Muscle layer of duodenum (tissue), 2 donors: ENCODE measurements at regions not wholly inside any gene's neighbourhood (a gene's known extent, or its start where the extent isn't known, plus 50 kb on each side); places are given as distances from the start of the nearest gene placed in this dataset.

ENCODE experiments used
- H3K27ac ChIP-seq: one replicate; pipeline ENCODE4 v1.7.0; 2013; ENCODE audit warnings: mild to moderate bottlenecking, low read length
- H3K27me3 ChIP-seq: one replicate; pipeline ENCODE4 v1.7.0; 2013; ENCODE audit warnings: low read depth, mild to moderate bottlenecking, control low read depth, low read length
- H3K36me3 ChIP-seq, 2 donors: one replicate each; pipeline ENCODE4 v1.7.0; 2013; ENCODE audit warnings: low read length in 2 of 2, control low read depth in 1 of 2, mild to moderate bottlenecking in 1 of 2; ENCODE audit not compliant: insufficient read depth in 2 of 2, control insufficient read depth in 1 of 2
- H3K4me1 ChIP-seq, 2 donors: one replicate each; pipeline ENCODE4 v1.7.0; 2013; ENCODE audit warnings: low read length in 2 of 2, mild to moderate bottlenecking in 2 of 2, control low read depth in 1 of 2, moderate library complexity in 1 of 2; ENCODE audit not compliant: insufficient read depth in 2 of 2, control insufficient read depth in 1 of 2
- H3K4me3 ChIP-seq, 2 donors: one replicate each; pipeline ENCODE4 v1.7.0; 2013; ENCODE audit warnings: low read length in 2 of 2, low read depth in 1 of 2, mild to moderate bottlenecking in 1 of 2
- H3K9me3 ChIP-seq, 2 donors: one replicate each; pipeline ENCODE4 v1.7.0; 2013; ENCODE audit warnings: low read length in 2 of 2, control low read depth in 1 of 2, mild to moderate bottlenecking in 1 of 2; ENCODE audit not compliant: control insufficient read depth in 1 of 2
- donor health status: healthy.

- no peaks in the 10 kb centered on the region for H3K27me3 ChIP-seq
- no peaks in the 10 kb centered on the region for H3K9me3 ChIP-seq
Measured at GRCh38 chr10:61317706-61318105, 135.5 kb downstream of the TMEM26 start.

GRCh38 chr10:61316676-61317265 is 136.4 kb downstream of the TMEM26 start:
- peaks cover 0 to 8% of the 10 kb centered on the region in 2 donors for H3K4me1 ChIP-seq
- H3K9me3 ChIP-seq, result no peaks in the 10 kb centered on the region
- no peaks in the 10 kb centered on the region for H3K36me3 ChIP-seq
- H3K27ac ChIP-seq, result no peak overlapping the region
- no peak overlapping the region for H3K4me3 ChIP-seq
- no peaks in the 10 kb centered on the region for H3K27me3 ChIP-seq

More at GRCh38 chr10:61317706-61318105, 135.5 kb downstream of the TMEM26 start:
- no peaks in the 10 kb centered on the region for H3K36me3 ChIP-seq
- peaks cover 0 to 8% of the 10 kb centered on the region in 2 donors for H3K4me1 ChIP-seq
- no peak overlapping the region for H3K4me3 ChIP-seq
- H3K27ac ChIP-seq, result no peak overlapping the region

GRCh38 chr10:61314273-61314672 is 138.9 kb downstream of the TMEM26 start:
- no peak overlapping the region for H3K4me3 ChIP-seq
- no peak overlapping the region for H3K27ac ChIP-seq
- peaks cover 0 to 8% of the 10 kb centered on the region in 2 donors for H3K4me1 ChIP-seq
- no peaks in the 10 kb centered on the region for H3K36me3 ChIP-seq
- no peaks in the 10 kb centered on the region for H3K27me3 ChIP-seq
- no peaks in the 10 kb centered on the region for H3K9me3 ChIP-seq

DNA sequence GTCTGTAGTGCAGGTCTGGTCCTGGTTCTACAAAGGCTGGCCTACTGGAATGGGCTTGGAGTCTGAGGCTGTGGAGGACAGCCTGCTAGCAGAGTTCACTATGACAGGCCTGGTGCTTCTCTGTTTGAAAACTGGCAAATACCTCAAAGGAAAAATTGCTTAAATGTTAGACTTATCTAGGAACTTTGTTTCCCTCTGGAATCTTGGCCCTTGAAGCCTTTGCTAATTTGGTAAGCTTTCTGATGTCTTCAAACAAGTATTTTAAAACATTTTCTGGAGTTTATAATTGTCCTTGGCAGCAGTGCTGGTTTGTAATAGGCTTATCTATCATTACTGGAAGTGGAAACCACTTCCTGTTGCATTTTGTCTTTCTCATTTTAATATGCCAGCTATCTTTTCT is 139.7 kb downstream of the TMEM26 start:
- H3K4me1 ChIP-seq, result peaks cover 0 to 8% of the 10 kb centered on the region in 2 donors

GRCh38 chr10:61304746-61305145 is 148.4 kb downstream of the TMEM26 start:
- Histone ChIP-seq H3K4me3 (no peak overlapping the region), H3K27ac (no peak overlapping the region), H3K27me3 (no peaks in the 10 kb centered on the region), H3K9me3 (no peaks in the 10 kb centered on the region), H3K4me1 (peaks cover 0 to 12% of the 10 kb centered on the region in 2 donors), H3K36me3 (no peaks in the 10 kb centered on the region)

More for the DNA sequence above, 139.7 kb downstream of the TMEM26 start:
- H3K27ac ChIP-seq, result no peak overlapping the region
- H3K36me3 ChIP-seq, result no peaks in the 10 kb centered on the region
- no peaks in the 10 kb centered on the region for H3K9me3 ChIP-seq
- no peaks in the 10 kb centered on the region for H3K27me3 ChIP-seq
- H3K4me3 ChIP-seq, result no peak overlapping the region

GRCh38 chr10:61302124-61302523 is 151.1 kb downstream of the TMEM26 start:
- peaks cover 0 to 12% of the 10 kb centered on the region in 2 donors for H3K4me1 ChIP-seq
- no peak overlapping the region for H3K4me3 ChIP-seq
- H3K36me3 ChIP-seq, result no peaks in the 10 kb centered on the region
- H3K27me3 ChIP-seq, result no peaks in the 10 kb centered on the region
- peaks cover 5% of the 10 kb centered on the region in 2 donors for H3K9me3 ChIP-seq
- no peak overlapping the region for H3K27ac ChIP-seq

DNA sequence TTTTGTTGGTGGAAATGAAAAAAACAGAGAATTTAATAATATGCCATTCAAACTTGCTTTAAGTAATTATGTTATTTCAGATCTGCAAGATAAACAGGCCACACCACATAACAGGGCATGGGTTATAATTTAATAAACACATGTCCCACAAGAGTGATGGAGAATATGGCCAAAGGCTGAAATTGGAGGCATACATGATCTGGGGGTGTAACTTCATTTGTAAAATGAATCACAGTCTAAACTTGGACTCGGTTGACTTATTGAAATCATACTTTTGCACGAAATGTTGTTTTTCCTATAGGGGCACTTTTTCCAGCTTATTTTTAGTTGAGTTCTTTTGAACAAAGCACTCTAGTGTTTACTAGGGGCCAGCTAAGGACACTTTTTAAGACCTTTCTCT is 151.6 kb downstream of the TMEM26 start:
- no peaks in the 10 kb centered on the region for H3K27me3 ChIP-seq
- H3K4me3 ChIP-seq, result no peak overlapping the region
- no peaks in the 10 kb centered on the region for H3K36me3 ChIP-seq
- peaks cover 5% of the 10 kb centered on the region in 2 donors for H3K9me3 ChIP-seq
- H3K27ac ChIP-seq, result no peak overlapping the region
- peaks cover 0 to 12% of the 10 kb centered on the region in 2 donors for H3K4me1 ChIP-seq

DNA sequence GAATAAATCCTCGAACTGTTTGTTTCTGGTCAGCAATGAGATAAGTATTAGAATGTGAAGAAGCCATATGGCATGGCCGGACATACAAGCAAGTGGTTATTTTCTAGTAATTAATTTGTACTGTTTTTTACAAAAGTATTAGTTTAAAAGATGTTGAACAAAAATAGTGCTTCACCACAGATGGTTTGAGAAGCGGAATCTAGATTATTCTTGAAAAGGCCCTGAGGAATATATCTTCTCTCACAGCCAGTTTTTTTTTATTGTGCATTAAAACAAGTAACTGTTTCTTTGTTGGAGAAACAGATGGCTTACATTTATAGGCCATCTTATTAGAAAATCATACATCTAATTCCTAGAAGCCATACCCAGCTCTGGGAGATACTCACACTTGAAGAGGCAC is 153.3 kb downstream of the TMEM26 start:
- Histone ChIP-seq H3K27ac (no peak overlapping the region), H3K9me3 (peaks cover 5% of the 10 kb centered on the region in 2 donors), H3K4me1 (peaks cover 0 to 12% of the 10 kb centered on the region in 2 donors), H3K4me3 (no peak overlapping the region), H3K27me3 (no peaks in the 10 kb centered on the region), H3K36me3 (no peaks in the 10 kb centered on the region)

DNA sequence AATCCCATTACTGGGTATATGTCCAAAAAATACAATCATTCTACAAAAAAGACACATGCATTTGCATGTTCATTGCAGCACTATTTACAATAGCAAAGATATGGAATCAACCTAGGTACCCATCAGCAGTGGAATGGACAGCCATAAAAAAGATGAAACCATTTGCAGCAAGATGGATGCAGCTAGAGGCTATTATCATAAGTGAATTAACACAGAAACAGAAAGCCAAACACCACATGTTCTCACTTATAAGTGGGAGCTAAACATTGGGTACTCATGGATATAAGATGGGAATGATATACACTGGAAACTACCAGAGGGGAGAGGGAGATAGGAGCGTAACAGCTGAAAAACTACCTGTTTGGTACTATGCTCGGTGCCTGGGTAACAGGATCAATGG is 154.0 kb downstream of the TMEM26 start:
- no peaks in the 10 kb centered on the region for H3K36me3 ChIP-seq
- no peak overlapping the region for H3K4me3 ChIP-seq
- no peak overlapping the region for H3K27ac ChIP-seq
- H3K4me1 ChIP-seq, result peaks cover 0 to 18% of the 10 kb centered on the region in 2 donors
- H3K9me3 ChIP-seq, result peaks cover 5% of the 10 kb centered on the region in 2 donors
- H3K27me3 ChIP-seq, result no peaks in the 10 kb centered on the region

DNA sequence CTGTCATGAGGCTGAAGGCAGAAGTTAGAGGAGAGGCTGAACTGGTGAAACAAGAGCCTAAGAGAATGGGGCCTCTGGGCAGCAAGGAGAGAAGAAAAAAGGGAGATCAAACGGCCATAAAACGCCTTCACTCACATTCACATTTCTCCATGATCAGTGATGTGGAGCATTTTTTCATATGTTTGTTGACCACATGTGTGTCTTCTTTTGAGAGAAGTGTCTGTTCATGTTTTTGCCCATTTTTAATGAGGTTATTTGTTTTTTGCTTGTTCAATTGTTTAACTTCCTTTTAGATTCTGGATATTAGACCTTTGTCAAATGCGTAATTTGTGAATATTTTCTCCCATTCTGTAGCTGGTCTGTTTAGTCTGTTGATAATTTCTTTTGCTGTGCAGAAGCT is 155.0 kb downstream of the TMEM26 start:
- H3K4me3 ChIP-seq, result no peak overlapping the region
- peaks cover 0 to 18% of the 10 kb centered on the region in 2 donors for H3K4me1 ChIP-seq
- no peaks in the 10 kb centered on the region for H3K36me3 ChIP-seq
- H3K27ac ChIP-seq, result no peak overlapping the region
- H3K27me3 ChIP-seq, result no peaks in the 10 kb centered on the region
- H3K9me3 ChIP-seq, result peaks cover 5% of the 10 kb centered on the region in 2 donors

GRCh38 chr10:61296161-61296560 is 157.0 kb downstream of the TMEM26 start:
- Histone ChIP-seq H3K4me1 (peaks cover 0 to 9% of the 10 kb centered on the region in 2 donors), H3K9me3 (peaks cover 5% of the 10 kb centered on the region in 2 donors), H3K4me3 (no peak overlapping the region), H3K36me3 (no peaks in the 10 kb centered on the region), H3K27ac (no peak overlapping the region), H3K27me3 (no peaks in the 10 kb centered on the region)

- H3K4me3 ChIP-seq, result no peak overlapping the region
Measured at GRCh38 chr10:61294131-61294530, 159.1 kb downstream of the TMEM26 start.

More at GRCh38 chr10:61294131-61294530, 159.1 kb downstream of the TMEM26 start:
- H3K27me3 ChIP-seq, result no peaks in the 10 kb centered on the region
- no peak overlapping the region for H3K27ac ChIP-seq
- H3K4me1 ChIP-seq, result peaks cover 0 to 6% of the 10 kb centered on the region in 2 donors
- H3K36me3 ChIP-seq, result no peaks in the 10 kb centered on the region
- peaks cover 5% of the 10 kb centered on the region in 2 donors for H3K9me3 ChIP-seq
